A549 (cell line): ENCODE measurements at regions not wholly inside any gene's neighbourhood (a gene's known extent, or its start where the extent isn't known, plus 50 kb on each side); places are given as distances from the start of the nearest gene placed in this dataset.

Experiments
- CHD4 ChIP-seq: fragments of 200-600 bp; sonication (generic); IDR thresholded peaks from 2 replicates; pipeline ENCODE4 v1.6.1; 2016; ENCODE audit warnings: antibody characterized with exemption, mild to moderate bottlenecking, borderline replicate concordance
- EP300 ChIP-seq, 2 experiments: fragments of >200 bp; sonication (Bioruptor Twin); formaldehyde crosslinking; IDR thresholded peaks; 2 replicates in 1 of 2; 3 replicates in 1 of 2; pipeline ENCODE4 v1.6.1; 2016 to 2017
- JUNB ChIP-seq: fragments of >200 bp; sonication (Bioruptor Twin); formaldehyde crosslinking; IDR thresholded peaks from 2 replicates; pipeline ENCODE4 v1.6.1; 2016
- MAFK ChIP-seq: fragments of 450-650 bp; IDR thresholded peaks from 2 replicates; pipeline ENCODE4 v1.6.1; 2014; ENCODE audit not compliant: partially characterized antibody
- POLR2A ChIP-seq: IDR thresholded peaks from 2 replicates; pipeline ENCODE4 v1.6.1; 2012; ENCODE audit warnings: mild to moderate bottlenecking, low read length
- TF ChIP-seq, protein P1 (sequence below): fragments of >200 bp; sonication (Bioruptor Twin); formaldehyde crosslinking; IDR thresholded peaks from 3 replicates; pipeline ENCODE4 v1.5.1; 2016
- TF ChIP-seq, protein P2 (sequence below): fragments of >200 bp; sonication (Bioruptor Twin); formaldehyde crosslinking; IDR thresholded peaks from 3 replicates; pipeline ENCODE4 v1.6.1; 2016

DNA sequence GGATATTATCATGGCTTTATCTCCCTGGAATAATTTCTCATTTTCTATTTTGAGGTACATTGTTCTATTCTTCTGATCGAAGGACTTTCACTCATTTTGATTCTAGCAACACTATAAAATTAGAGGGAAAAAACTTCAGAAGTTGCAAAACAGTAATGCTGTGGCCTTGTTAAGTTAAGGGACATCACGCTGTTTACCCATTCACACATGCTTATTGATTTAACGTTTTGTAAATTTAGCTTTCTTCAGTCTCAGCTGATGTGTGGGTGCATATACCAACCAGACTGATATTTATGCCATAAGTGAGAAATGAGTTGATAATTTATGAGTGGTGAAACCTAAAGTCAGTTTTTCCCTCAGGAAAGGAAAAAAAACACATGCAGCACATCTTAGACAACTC is 63.5 kb upstream of the RELN start:
- TF ChIP-seq, protein P1, sequence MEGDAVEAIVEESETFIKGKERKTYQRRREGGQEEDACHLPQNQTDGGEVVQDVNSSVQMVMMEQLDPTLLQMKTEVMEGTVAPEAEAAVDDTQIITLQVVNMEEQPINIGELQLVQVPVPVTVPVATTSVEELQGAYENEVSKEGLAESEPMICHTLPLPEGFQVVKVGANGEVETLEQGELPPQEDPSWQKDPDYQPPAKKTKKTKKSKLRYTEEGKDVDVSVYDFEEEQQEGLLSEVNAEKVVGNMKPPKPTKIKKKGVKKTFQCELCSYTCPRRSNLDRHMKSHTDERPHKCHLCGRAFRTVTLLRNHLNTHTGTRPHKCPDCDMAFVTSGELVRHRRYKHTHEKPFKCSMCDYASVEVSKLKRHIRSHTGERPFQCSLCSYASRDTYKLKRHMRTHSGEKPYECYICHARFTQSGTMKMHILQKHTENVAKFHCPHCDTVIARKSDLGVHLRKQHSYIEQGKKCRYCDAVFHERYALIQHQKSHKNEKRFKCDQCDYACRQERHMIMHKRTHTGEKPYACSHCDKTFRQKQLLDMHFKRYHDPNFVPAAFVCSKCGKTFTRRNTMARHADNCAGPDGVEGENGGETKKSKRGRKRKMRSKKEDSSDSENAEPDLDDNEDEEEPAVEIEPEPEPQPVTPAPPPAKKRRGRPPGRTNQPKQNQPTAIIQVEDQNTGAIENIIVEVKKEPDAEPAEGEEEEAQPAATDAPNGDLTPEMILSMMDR = no peak
- TF ChIP-seq, protein P2, sequence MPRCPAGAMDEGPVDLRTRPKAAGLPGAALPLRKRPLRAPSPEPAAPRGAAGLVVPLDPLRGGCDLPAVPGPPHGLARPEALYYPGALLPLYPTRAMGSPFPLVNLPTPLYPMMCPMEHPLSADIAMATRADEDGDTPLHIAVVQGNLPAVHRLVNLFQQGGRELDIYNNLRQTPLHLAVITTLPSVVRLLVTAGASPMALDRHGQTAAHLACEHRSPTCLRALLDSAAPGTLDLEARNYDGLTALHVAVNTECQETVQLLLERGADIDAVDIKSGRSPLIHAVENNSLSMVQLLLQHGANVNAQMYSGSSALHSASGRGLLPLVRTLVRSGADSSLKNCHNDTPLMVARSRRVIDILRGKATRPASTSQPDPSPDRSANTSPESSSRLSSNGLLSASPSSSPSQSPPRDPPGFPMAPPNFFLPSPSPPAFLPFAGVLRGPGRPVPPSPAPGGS = no peak
- TF ChIP-seq CHD4 (no peak), POLR2A (no peak), JUNB (no peak), EP300 (IDR thresholded peaks at IDR 0.05) (no peak), MAFK (no peak)
